Spleen (tissue), 11 donors: ENCODE measurements at regions not wholly inside any gene's neighbourhood (a gene's known extent, or its start where the extent isn't known, plus 50 kb on each side); places are given as distances from the start of the nearest gene placed in this dataset.

Experiments used
- DNase-seq: peaks from one replicate; pipeline ENCODE4 v3.0.0-alpha.2; 2020
- H3K27ac ChIP-seq, 8 donors: fragments of 200-600 bp; sonication (generic) in 7 of 8; 1 replicate in 4 of 8; 2 replicates in 4 of 8; pipeline versions ENCODE4 v1.5.0 to v1.8.0; 2016 to 2021; ENCODE audit warnings: inconsistent platforms in 4 of 8, mild to moderate bottlenecking in 4 of 8, moderate library complexity in 1 of 8
- H3K27me3 ChIP-seq, 7 donors: fragments of 200-600 bp; sonication (generic) in 6 of 7; replicated peaks in 1 of 7; 1 replicate in 4 of 7; 2 replicates in 3 of 7; pipeline versions ENCODE4 v1.5.0 to v1.8.0; 2016 to 2021; ENCODE audit warnings: inconsistent platforms in 3 of 7, mild to moderate bottlenecking in 1 of 7
- H3K36me3 ChIP-seq, 6 donors: fragments of 200-600 bp; sonication (generic) in 5 of 6; 1 replicate in 4 of 6; 2 replicates in 2 of 6; pipeline versions ENCODE4 v1.5.0 to v1.8.0; 2016 to 2021; ENCODE audit warnings: inconsistent platforms in 2 of 6
- H3K4me1 ChIP-seq, 6 donors: fragments of 200-600 bp; sonication (generic) in 5 of 6; 1 replicate in 3 of 6; 2 replicates in 3 of 6; pipeline versions ENCODE4 v1.5.0 to v1.8.0; 2016 to 2021; ENCODE audit warnings: inconsistent platforms in 3 of 6
- H3K4me3 ChIP-seq, 8 donors: fragments of 200-600 bp; sonication (generic) in 7 of 8; 1 replicate in 4 of 8; 2 replicates in 4 of 8; pipeline versions ENCODE4 v1.5.0 to v1.8.0; 2016 to 2021; ENCODE audit warnings: inconsistent platforms in 4 of 8, mild to moderate bottlenecking in 4 of 8, moderate library complexity in 2 of 8
- H3K9me3 ChIP-seq, 8 donors: fragments of 200-600 bp; sonication (generic) in 7 of 8; 1 replicate in 4 of 8; 2 replicates in 4 of 8; pipeline versions ENCODE4 v1.5.0 to v1.8.0; 2016 to 2021; ENCODE audit warnings: inconsistent platforms in 4 of 8
- CTCF ChIP-seq, 11 experiments: fragments of 200-600 bp in 7 of 11; fragments of 450-650 bp in 4 of 11; sonication (generic) in 4 of 11; IDR thresholded peaks in 8 of 11; conservative IDR thresholded peaks in 3 of 11; 1 replicate in 7 of 11; 2 replicates in 4 of 11; pipeline versions ENCODE4 v1.4.0 to v1.8.0; 2016 to 2021; ENCODE audit warnings: antibody characterized with exemption in 11 of 11, inconsistent platforms in 4 of 11, mild to moderate bottlenecking in 1 of 11
- POLR2A ChIP-seq, 3 donors: fragments of 450-650 bp; IDR thresholded peaks; one replicate each; pipeline ENCODE4 v1.5.1; 2017; ENCODE audit warnings: antibody characterized with exemption in 3 of 3, mild to moderate bottlenecking in 1 of 3
- POLR2AphosphoS5 ChIP-seq, 3 donors: sonication (generic); formaldehyde crosslinking; IDR thresholded peaks; one replicate each; pipeline ENCODE4 v1.5.1; 2017; ENCODE audit warnings: antibody characterized with exemption in 3 of 3
- WGBS, 5 donors: extraction: QIAGEN DNeasy Blood & Tissue Kit in 3 of 5; methylation state at CpG; one replicate each; pipeline versions ENCODE4 v1.1.5 to v1.1.7; 2013 to 2018; 5-methylcytosine and 5-hydroxymethylcytosine counted together
- intact Hi-C: fragments of 100-400 bp; cut with DNase I; formaldehyde crosslinking; loops from one replicate; pipeline ENCODE4 v1.15.0; 2023; ENCODE audit warnings: low total_unique reads
- donor health status: healthy with polysubstance abuse.
- donor health status: DM: no; HTN: no; CAD: no; lungs with moderate emphysema.
- donor health status: DM: no; HTN: no; CAD: no.
- donor health status: Bipolar disorder and iron deficiency.
- donor health status: healthy.
- donor health status: DM: no; HTN: no; CAD: no.
- donor health status: DM: yes; HTN: yes; CAD: no.

GRCh38 chr10:8576281-8576680 lies 521.8 kb downstream of the GATA3 start:
- intact Hi-C loops = no loop called here
- H3K4me3 ChIP-seq = no peak overlapping the region
- no peak for DNase-seq
- H3K9me3 ChIP-seq = no peaks in the 10 kb centered on the region
- no peak for TF ChIP-seq POLR2A (IDR thresholded peaks at IDR 0.05)
- no peaks in the 10 kb centered on the region for H3K36me3 ChIP-seq
- 91 to 95% (median 92%) methylated on average over 1 of the region's 1 CpG for WGBS, 5 donors
- no peaks in the 10 kb centered on the region for H3K4me1 ChIP-seq
- H3K27ac ChIP-seq = no peak overlapping the region
- peaks cover 0 to 14% (median 0%) of the 10 kb centered on the region in 7 donors for H3K27me3 ChIP-seq

- Histone ChIP-seq H3K9me3 (no peaks in the 10 kb centered on the region), H3K4me3 (no peak overlapping the region), H3K27ac (no peak overlapping the region), H3K27me3 (peaks cover 0 to 14% (median 0%) of the 10 kb centered on the region in 7 donors), H3K4me1 (no peaks in the 10 kb centered on the region), H3K36me3 (no peaks in the 10 kb centered on the region)
- WGBS, 5 donors = 86 to 91% (median 88%) methylated on average over 3 of the region's 3 CpGs
- intact Hi-C loops = no loop called here
- no peak for DNase-seq
- TF ChIP-seq CTCF (IDR thresholded peaks at IDR 0.05 in 8 of 11, conservative IDR thresholded peaks at IDR 0.05 in 3 of 11) (no peak), POLR2AphosphoS5 (IDR thresholded peaks at IDR 0.05) (no peak), POLR2A (IDR thresholded peaks at IDR 0.05) (no peak)
These were observed 522.4 kb downstream of the GATA3 start for GRCh38 chr10:8576911-8577310.

GRCh38 chr10:8577686-8578085 lies 523.2 kb downstream of the GATA3 start:
- H3K36me3 ChIP-seq = no peaks in the 10 kb centered on the region
- H3K4me1 ChIP-seq = no peaks in the 10 kb centered on the region
- H3K9me3 ChIP-seq = no peaks in the 10 kb centered on the region
- DNase-seq = no peak
- no peak overlapping the region for H3K4me3 ChIP-seq
- H3K27ac ChIP-seq = no peak overlapping the region
- peaks cover 0 to 14% (median 0%) of the 10 kb centered on the region in 7 donors for H3K27me3 ChIP-seq
- intact Hi-C loops = no loop called here
- WGBS, 5 donors = 73 to 83% (median 78%) methylated on average over 7 of the region's 7 CpGs
- TF ChIP-seq POLR2A (IDR thresholded peaks at IDR 0.05) = no peak
- no peak for TF ChIP-seq POLR2AphosphoS5 (IDR thresholded peaks at IDR 0.05)
- TF ChIP-seq CTCF (IDR thresholded peaks at IDR 0.05 in 8 of 11, conservative IDR thresholded peaks at IDR 0.05 in 3 of 11) = no peak

- DNase-seq = no peak
- Histone ChIP-seq H3K36me3 (no peaks in the 10 kb centered on the region), H3K27ac (no peak overlapping the region), H3K9me3 (no peaks in the 10 kb centered on the region), H3K4me3 (no peak overlapping the region), H3K27me3 (no peaks in the 10 kb centered on the region), H3K4me1 (no peaks in the 10 kb centered on the region)
- intact Hi-C loops = no loop called here
- WGBS, 5 donors = 82 to 91% (median 84%) methylated on average over 11 of the region's 11 CpGs
- TF ChIP-seq CTCF (IDR thresholded peaks at IDR 0.05 in 8 of 11, conservative IDR thresholded peaks at IDR 0.05 in 3 of 11) = no peak
- TF ChIP-seq POLR2A (IDR thresholded peaks at IDR 0.05) = no peak
- TF ChIP-seq POLR2AphosphoS5 (IDR thresholded peaks at IDR 0.05) = no peak
These were observed 527.2 kb downstream of the GATA3 start for GRCh38 chr10:8581521-8582225.
